ENCODE measurements at regions not wholly inside any gene's neighbourhood (a gene's known extent, or its start where the extent isn't known, plus 50 kb on each side); places are given as distances from the start of the nearest gene placed in this dataset.

GRCh38 chr5:21125238-21125983 is 1137.4 kb upstream of the CDH18 start:
- H3K4me3 ChIP-seq, result no peak overlapping the region
- 73% methylated on average over 3 of the region's 3 CpGs for WGBS

GRCh38 chr5:21121213-21121612 is 1133.2 kb upstream of the CDH18 start:
- no peaks in the 10 kb centered on the region for H3K27me3 ChIP-seq (replicated peaks; ENCODE audit: insufficient read depth)
- H3K4me3 ChIP-seq, result no peak overlapping the region
- WGBS, result 83% methylated on average over 1 of the region's 1 CpG
- DNase-seq (ENCODE audit: low spot score), result no peak
- no peaks in the 10 kb centered on the region for H3K4me1 ChIP-seq (replicated peaks)
- no peak for TF ChIP-seq POLR2AphosphoS5 (IDR thresholded peaks at IDR 0.05)
- no peak for TF ChIP-seq CTCF (IDR thresholded peaks at IDR 0.05)
- TF ChIP-seq POLR2A (IDR thresholded peaks at IDR 0.05), result no peak
- intact Hi-C loops (cut with DNase I), result no loop called here
- no peaks in the 10 kb centered on the region for H3K9me3 ChIP-seq
- H3K36me3 ChIP-seq, result no peaks in the 10 kb centered on the region
- H3K27ac ChIP-seq, result no peak overlapping the region

More at GRCh38 chr5:21125238-21125983, 1137.4 kb upstream of the CDH18 start:
- no peak for TF ChIP-seq POLR2AphosphoS5 (IDR thresholded peaks at IDR 0.05)
- TF ChIP-seq CTCF (IDR thresholded peaks at IDR 0.05), result no peak
- no peak for TF ChIP-seq POLR2A (IDR thresholded peaks at IDR 0.05)
- no peak for DNase-seq (ENCODE audit: low spot score)
- Histone ChIP-seq H3K36me3 (no peaks in the 10 kb centered on the region), H3K9me3 (no peaks in the 10 kb centered on the region), H3K27ac (no peak overlapping the region), H3K4me1 (replicated peaks) (no peaks in the 10 kb centered on the region), H3K27me3 (replicated peaks; ENCODE audit: insufficient read depth) (no peaks in the 10 kb centered on the region)
- intact Hi-C loops (cut with DNase I), result no loop called here

- H3K27ac ChIP-seq, result no peak overlapping the region
- H3K36me3 ChIP-seq, result no peaks in the 10 kb centered on the region
- intact Hi-C loops (cut with DNase I), result no loop called here
- H3K4me1 ChIP-seq (replicated peaks), result no peaks in the 10 kb centered on the region
- no peaks in the 10 kb centered on the region for H3K27me3 ChIP-seq (replicated peaks; ENCODE audit: insufficient read depth)
- no peak for TF ChIP-seq CTCF (IDR thresholded peaks at IDR 0.05)
- no peak for DNase-seq (ENCODE audit: low spot score)
- 79% methylated on average over 1 of the region's 1 CpG for WGBS
- H3K9me3 ChIP-seq, result no peaks in the 10 kb centered on the region
- no peak overlapping the region for H3K4me3 ChIP-seq
Measured at GRCh38 chr5:21097661-21098060, 1109.7 kb upstream of the CDH18 start.

GRCh38 chr5:21094619-21095018 is 1106.6 kb upstream of the CDH18 start:
- WGBS, result 80% methylated on average over 2 of the region's 2 CpGs
- no peak overlapping the region for H3K4me3 ChIP-seq
- no peaks in the 10 kb centered on the region for H3K9me3 ChIP-seq
- H3K27me3 ChIP-seq (replicated peaks; ENCODE audit: insufficient read depth), result no peaks in the 10 kb centered on the region
- no peak for TF ChIP-seq POLR2A (IDR thresholded peaks at IDR 0.05)
- TF ChIP-seq POLR2AphosphoS5 (IDR thresholded peaks at IDR 0.05), result no peak
- no peak for TF ChIP-seq CTCF (IDR thresholded peaks at IDR 0.05)
- H3K27ac ChIP-seq, result no peak overlapping the region
- intact Hi-C loops (cut with DNase I), result no loop called here
- H3K36me3 ChIP-seq, result no peaks in the 10 kb centered on the region
- DNase-seq (ENCODE audit: low spot score), result no peak
- no peaks in the 10 kb centered on the region for H3K4me1 ChIP-seq (replicated peaks)

- H3K9me3 ChIP-seq, result no peaks in the 10 kb centered on the region
- H3K27ac ChIP-seq, result no peak overlapping the region
- H3K4me1 ChIP-seq (replicated peaks), result no peaks in the 10 kb centered on the region
- H3K27me3 ChIP-seq (replicated peaks; ENCODE audit: insufficient read depth), result no peaks in the 10 kb centered on the region
- DNase-seq (ENCODE audit: low spot score), result no peak
- intact Hi-C loops (cut with DNase I), result no loop called here
- no peak overlapping the region for H3K4me3 ChIP-seq
- 91% methylated on average over 1 of the region's 1 CpG for WGBS
- no peaks in the 10 kb centered on the region for H3K36me3 ChIP-seq
- TF ChIP-seq POLR2A (IDR thresholded peaks at IDR 0.05) (no peak), POLR2AphosphoS5 (IDR thresholded peaks at IDR 0.05) (no peak), CTCF (IDR thresholded peaks at IDR 0.05) (no peak)
Measured at GRCh38 chr5:21087766-21088165, 1099.8 kb upstream of the CDH18 start.
